Activated T-cell treated with anti-CD3 and anti-CD28 coated beads, Interleukin-2, amount 50 U/mL, for 4 hours (primary cell): ENCODE measurements at regions not wholly inside any gene's neighbourhood (a gene's known extent, or its start where the extent isn't known, plus 50 kb on each side); places are given as distances from the start of the nearest gene placed in this dataset.
"Not testable (repeated sequence)": the region's sequence is repeated elsewhere in the genome, so short reads cannot be mapped to it uniquely, and the experiment has no call there.

Experiments used
- ATAC-seq, 2 donors: fragments of 200-7000 bp; cut with Tn5 transposase; one replicate each; pipeline ENCODE4 v1.10.0; 2021
- DNase-seq: peaks from one replicate; pipeline ENCODE4 v3.0.0-alpha.2; 2020
- H3K27me3 Mint-ChIP-seq: one replicate; pipeline ENCODE4 v1.8.0; 2021; ENCODE audit warnings: low read depth, mixed read lengths
- H3K36me3 Mint-ChIP-seq: one replicate; pipeline ENCODE4 v1.8.0; 2022; ENCODE audit warnings: mixed read lengths; ENCODE audit not compliant: insufficient read depth
- H3K4me1 Mint-ChIP-seq: one replicate; pipeline ENCODE4 v1.8.0; 2021; ENCODE audit warnings: low read depth, mixed read lengths
- H3K4me3 Mint-ChIP-seq: one replicate; pipeline ENCODE4 v1.8.0; 2021; ENCODE audit warnings: mild to moderate bottlenecking, moderate library complexity, mixed read lengths
- H3K9me3 Mint-ChIP-seq: one replicate; pipeline ENCODE4 v1.8.0; 2021; ENCODE audit warnings: mixed read lengths

DNA sequence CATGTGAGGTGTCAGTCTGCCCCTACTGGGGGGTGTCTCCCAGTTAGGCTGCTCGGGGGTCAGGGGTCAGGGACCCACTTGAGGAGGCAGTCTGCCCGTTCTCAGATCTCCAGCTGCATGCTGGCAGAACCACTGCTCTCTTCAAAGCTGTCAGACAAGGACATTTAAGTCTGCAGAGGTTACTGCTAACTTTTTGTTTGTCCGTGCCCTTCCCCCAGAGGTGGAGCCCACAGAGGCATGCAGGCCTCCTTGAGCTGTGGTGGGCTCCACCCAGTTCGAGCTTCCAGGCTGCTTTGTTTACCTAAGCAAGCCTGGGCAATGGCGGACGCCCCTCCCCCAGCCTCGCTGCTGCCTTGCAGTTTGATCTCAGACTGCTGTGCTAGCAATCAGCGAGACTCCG is 57.2 kb upstream of the CCL21 start:
- not testable (repeated sequence) for H3K36me3 Mint-ChIP-seq, H3K9me3 Mint-ChIP-seq, H3K4me3 Mint-ChIP-seq, DNase-seq, H3K4me1 Mint-ChIP-seq, ATAC-seq
- peaks cover 41% of the 10 kb centered on the region for H3K27me3 Mint-ChIP-seq

DNA sequence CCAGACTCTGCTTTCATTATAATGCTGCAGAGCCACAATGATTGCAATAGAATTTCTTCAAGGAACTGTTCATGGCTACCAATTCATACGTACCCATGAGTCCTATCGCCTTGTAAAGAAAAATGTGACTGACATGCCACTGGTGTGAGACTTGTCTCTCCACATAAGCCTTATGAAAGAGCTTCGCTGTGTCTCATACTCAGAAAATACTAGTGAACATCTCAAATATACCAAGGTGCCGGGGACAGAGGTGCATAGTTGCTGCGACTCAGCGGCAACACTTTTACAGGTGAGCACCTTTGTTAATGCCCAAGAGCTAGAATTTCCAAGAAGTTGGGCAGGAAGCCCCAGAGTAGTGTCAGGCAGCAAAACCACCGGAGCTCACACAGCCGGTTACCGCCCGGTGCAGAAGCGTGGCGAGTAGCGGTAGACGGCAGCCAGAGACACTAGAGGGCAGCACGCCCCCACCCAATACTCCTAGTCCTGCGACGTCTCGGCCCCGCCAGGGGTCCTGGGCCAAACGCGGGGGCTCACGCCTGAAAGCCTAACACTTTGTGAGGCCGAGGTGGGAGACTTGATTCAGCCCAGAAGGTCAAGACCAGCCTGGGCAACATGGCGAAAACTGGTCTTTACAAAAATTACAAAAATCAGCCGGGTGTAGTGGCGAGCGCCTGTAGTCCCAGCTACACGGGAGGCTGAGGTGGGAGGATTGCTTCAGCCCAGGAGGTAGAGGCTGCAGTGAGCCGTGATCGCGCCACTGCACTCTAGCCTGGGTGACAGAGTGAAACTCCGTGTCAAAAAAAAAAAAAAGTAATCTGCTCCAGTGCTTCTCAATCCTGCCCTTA is 50.5 kb upstream of the CCL21 start:
- H3K4me3 Mint-ChIP-seq, H3K36me3 Mint-ChIP-seq, H3K9me3 Mint-ChIP-seq, H3K4me1 Mint-ChIP-seq: not testable (repeated sequence)
- ATAC-seq (peak; percentile 74 to 76), DNase-seq (peak; percentile 17)
- H3K27me3 Mint-ChIP-seq: peaks cover 44% of the 10 kb centered on the region
